ENCODE measurements at regions not wholly inside any gene's neighbourhood (a gene's known extent, or its start where the extent isn't known, plus 50 kb on each side); places are given as distances from the start of the nearest gene placed in this dataset.

DNA sequence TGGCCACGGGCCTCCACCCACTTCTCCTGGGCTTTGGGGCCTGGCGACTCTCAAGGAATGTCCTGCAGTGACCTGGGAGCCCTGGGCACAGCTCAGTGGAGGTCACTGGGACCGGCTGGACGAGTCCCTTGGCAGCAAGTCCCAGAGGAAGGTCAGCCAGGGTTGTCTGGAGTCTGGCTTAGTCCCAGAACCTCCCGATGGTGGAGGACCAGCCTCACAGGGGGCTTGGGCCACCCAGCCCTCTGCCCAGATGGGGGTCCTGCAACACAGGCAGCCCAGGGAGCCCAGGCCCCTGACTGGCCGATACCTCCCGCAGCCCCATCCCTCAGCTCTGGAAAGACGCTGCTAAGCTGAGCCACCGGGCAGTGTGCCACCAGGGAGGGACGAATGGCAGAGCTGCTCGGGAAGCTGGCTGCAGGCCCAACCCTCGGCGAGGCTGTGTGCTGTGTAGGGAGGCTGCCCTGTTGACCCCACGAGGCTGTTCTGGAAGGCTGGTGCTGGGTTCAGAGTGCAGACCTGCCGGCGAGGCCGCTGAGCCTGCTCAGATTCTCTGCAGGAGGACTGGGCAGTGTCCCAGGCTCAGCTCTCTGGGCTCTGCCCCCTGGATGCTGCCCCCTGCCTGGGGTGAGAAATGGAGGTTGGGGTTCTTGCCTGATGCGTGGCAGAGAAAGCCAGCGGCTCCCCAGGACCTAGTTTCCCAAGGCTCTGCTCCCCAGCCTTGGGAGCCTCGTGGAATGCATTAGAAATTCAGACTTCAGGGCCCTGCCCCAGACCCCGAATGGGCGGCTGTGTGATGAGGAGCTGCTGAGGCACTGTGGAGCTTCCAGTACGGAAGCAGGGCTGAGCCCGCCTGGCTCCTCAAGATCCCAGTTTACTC lies 61.7 kb downstream of the ADRA2C start:
- TF ChIP-seq GATA1 (IDR thresholded peaks at IDR 0.05; ENCODE audit: low read depth, low read length) = no peak
- no peak for TF ChIP-seq POLR2A (IDR thresholded peaks at IDR 0.05; ENCODE audit: low read length)
- DNase-seq = no peak

GRCh38 chr4:3828546-3828945 lies 62.4 kb downstream of the ADRA2C start:
- TF ChIP-seq POLR2A (IDR thresholded peaks at IDR 0.05; ENCODE audit: low read length) (no peak), GATA1 (IDR thresholded peaks at IDR 0.05; ENCODE audit: low read depth, low read length) (no peak)

GRCh38 chr4:3829211-3829955 lies 63.2 kb downstream of the ADRA2C start:
- TF ChIP-seq POLR2A (IDR thresholded peaks at IDR 0.05; ENCODE audit: low read length) (no peak), GATA1 (IDR thresholded peaks at IDR 0.05; ENCODE audit: low read depth, low read length) (no peak)
- DNase-seq = no peak

More at GRCh38 chr4:3828546-3828945, 62.4 kb downstream of the ADRA2C start:
- DNase-seq = no peak

- DNase-seq = no peak
- TF ChIP-seq GATA1 (IDR thresholded peaks at IDR 0.05; ENCODE audit: low read depth, low read length) (no peak), POLR2A (IDR thresholded peaks at IDR 0.05; ENCODE audit: low read length) (no peak)
Observed at GRCh38 chr4:3829956-3830773, 64.0 kb downstream of the ADRA2C start.

- TF ChIP-seq POLR2A (IDR thresholded peaks at IDR 0.05; ENCODE audit: low read length) (no peak), GATA1 (IDR thresholded peaks at IDR 0.05; ENCODE audit: low read depth, low read length) (no peak)
- DNase-seq = no peak
Observed at GRCh38 chr4:3830774-3831528, 64.8 kb downstream of the ADRA2C start.

- TF ChIP-seq POLR2A (IDR thresholded peaks at IDR 0.05; ENCODE audit: low read length) = no peak
- no peak for DNase-seq
Observed at GRCh38 chr4:3831529-3832150, 65.5 kb downstream of the ADRA2C start.

GRCh38 chr4:3832536-3833220 lies 66.5 kb downstream of the ADRA2C start:
- no peak for TF ChIP-seq GATA1 (IDR thresholded peaks at IDR 0.05; ENCODE audit: low read depth, low read length)
- no peak for TF ChIP-seq POLR2A (IDR thresholded peaks at IDR 0.05; ENCODE audit: low read length)
- DNase-seq = no peak

- TF ChIP-seq POLR2A (IDR thresholded peaks at IDR 0.05; ENCODE audit: low read length) = no peak
- TF ChIP-seq GATA1 (IDR thresholded peaks at IDR 0.05; ENCODE audit: low read depth, low read length) = no peak
- no peak for DNase-seq
Observed at GRCh38 chr4:3833326-3833989, 67.3 kb downstream of the ADRA2C start.

DNA sequence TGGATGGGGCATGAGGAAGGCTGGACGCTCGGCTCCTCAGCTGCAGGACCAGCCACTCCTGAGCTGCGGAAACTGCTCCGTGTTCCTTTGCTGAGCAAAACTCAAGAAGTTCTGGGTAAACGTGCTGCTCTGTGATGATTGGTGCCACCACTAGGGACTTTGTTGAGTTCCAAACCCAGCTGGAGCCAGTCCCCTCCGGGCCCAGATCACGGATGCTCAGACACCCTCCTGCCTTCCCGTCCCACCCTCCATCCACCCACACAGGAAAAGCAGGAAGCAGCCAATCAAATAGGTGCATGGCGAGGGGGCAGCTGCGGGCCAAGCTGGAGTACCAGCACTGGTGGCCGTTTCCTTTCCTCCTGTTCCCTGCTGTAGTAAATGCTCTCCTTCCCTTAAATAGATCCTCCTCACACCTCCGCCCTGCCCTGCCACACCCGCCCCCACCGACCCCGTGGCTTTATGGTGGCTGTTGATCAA lies 68.0 kb downstream of the ADRA2C start:
- DNase-seq = no peak
- TF ChIP-seq POLR2A (IDR thresholded peaks at IDR 0.05; ENCODE audit: low read length) (no peak), GATA1 (IDR thresholded peaks at IDR 0.05; ENCODE audit: low read depth, low read length) (no peak)

DNA sequence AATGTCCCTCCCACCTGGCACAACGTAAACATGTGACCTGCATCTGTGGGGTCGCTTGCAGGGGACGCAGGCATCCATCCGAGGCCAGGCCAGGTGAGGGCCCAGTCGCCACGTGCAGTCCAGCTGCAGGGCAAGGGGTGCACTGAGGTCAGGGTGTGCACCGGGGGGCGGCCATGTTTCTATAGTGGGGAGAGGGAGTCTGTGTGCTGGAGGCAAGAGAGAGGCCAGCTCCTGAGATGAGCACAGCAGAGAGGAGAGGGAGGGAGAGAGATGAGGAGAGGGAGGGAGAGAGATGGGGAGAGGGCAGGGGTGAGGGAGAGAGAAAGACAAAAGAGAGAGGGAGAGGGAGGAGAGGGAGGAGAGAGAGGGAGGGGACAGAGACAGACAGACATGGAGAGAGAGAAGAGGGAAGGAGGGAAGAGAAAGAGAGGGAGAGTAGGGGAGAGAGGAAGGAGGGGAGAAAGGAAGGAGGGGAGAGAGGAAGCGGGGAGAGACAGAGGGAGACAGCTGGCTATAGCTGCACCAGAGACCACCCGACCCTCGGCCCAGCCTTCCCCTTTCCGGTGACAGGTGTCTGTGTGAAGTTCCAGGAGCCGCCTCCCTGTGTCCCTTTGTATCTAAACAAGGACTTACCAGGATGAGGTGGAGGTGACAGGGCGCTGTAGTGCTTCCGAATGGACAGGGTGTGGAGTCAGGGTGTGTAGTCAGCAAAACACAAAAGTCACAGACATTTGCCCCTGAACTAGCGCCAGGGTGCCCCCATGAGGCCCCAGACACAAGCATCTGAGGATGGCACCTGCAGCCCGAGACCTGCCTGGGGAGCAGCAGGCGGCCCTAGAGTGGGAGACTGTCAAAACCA lies 68.7 kb downstream of the ADRA2C start:
- no peak for DNase-seq
- no peak for TF ChIP-seq GATA1 (IDR thresholded peaks at IDR 0.05; ENCODE audit: low read depth, low read length)
- TF ChIP-seq POLR2A (IDR thresholded peaks at IDR 0.05; ENCODE audit: low read length) = no peak

Data from erythroblast (primary cell).